DMS153 (cell line): ENCODE measurements at regions not wholly inside any gene's neighbourhood (a gene's known extent, or its start where the extent isn't known, plus 50 kb on each side); places are given as distances from the start of the nearest gene placed in this dataset.
A peak's percentile ranks its signal among the peaks of the same experiment; 100 is the strongest.

Experiments
- DNase-seq: peaks from one replicate; lab custom pipeline; 2025; lab: John Stamatoyannopoulos, UW

- no peak for DNase-seq
Measured at GRCh38 chr21:35136106-35136505, 87.0 kb upstream of the RUNX1 start.

- no peak for DNase-seq
Measured at GRCh38 chr21:35135481-35135880, 86.4 kb upstream of the RUNX1 start.

GRCh38 chr21:35134309-35134708 lies 85.2 kb upstream of the RUNX1 start:
- no peak for DNase-seq

GRCh38 chr21:35128536-35128935 lies 79.4 kb upstream of the RUNX1 start:
- DNase-seq: no peak

GRCh38 chr21:35127851-35128250 lies 78.7 kb upstream of the RUNX1 start:
- DNase-seq: no peak

- DNase-seq: no peak
Measured at GRCh38 chr21:35127026-35127425, 77.9 kb upstream of the RUNX1 start.

GRCh38 chr21:35120631-35121180 lies 71.6 kb upstream of the RUNX1 start:
- peak; percentile 74 for DNase-seq

GRCh38 chr21:35119501-35120047 lies 70.5 kb upstream of the RUNX1 start:
- no peak for DNase-seq

- DNase-seq: no peak
Measured at GRCh38 chr21:35116777-35117176, 67.7 kb upstream of the RUNX1 start.

GRCh38 chr21:35113064-35113463 lies 64.0 kb upstream of the RUNX1 start:
- DNase-seq: no peak

GRCh38 chr21:35111321-35111930 lies 62.3 kb upstream of the RUNX1 start:
- no peak for DNase-seq

GRCh38 chr21:35108887-35109286 lies 59.8 kb upstream of the RUNX1 start:
- DNase-seq: no peak

GRCh38 chr21:35107520-35107919 lies 58.4 kb upstream of the RUNX1 start:
- DNase-seq: no peak

GRCh38 chr21:35106246-35106835 lies 57.2 kb upstream of the RUNX1 start:
- no peak for DNase-seq

- DNase-seq: no peak
Measured at GRCh38 chr21:35102488-35103371, 53.6 kb upstream of the RUNX1 start.

GRCh38 chr21:35100349-35100811 lies 51.3 kb upstream of the RUNX1 start:
- DNase-seq: no peak

GRCh38 chr21:35099310-35099709 lies 50.2 kb upstream of the RUNX1 start:
- no peak for DNase-seq
